ENCODE measurements at regions not wholly inside any gene's neighbourhood (a gene's known extent, or its start where the extent isn't known, plus 50 kb on each side); places are given as distances from the start of the nearest gene placed in this dataset.

- TF ChIP-seq CTCF (IDR thresholded peaks at IDR 0.05; ENCODE audit: low read depth, low read length) (no peak), POLR2A (IDR thresholded peaks at IDR 0.05; ENCODE audit: extremely low read depth, insufficient read length) (no peak)
Observed at GRCh38 chr4:152188801-152189200, 347.1 kb downstream of the FBXW7 start.

All from NB4 (cell line).